WTC11 (cell line): ENCODE measurements at regions not wholly inside any gene's neighbourhood (a gene's known extent, or its start where the extent isn't known, plus 50 kb on each side); places are given as distances from the start of the nearest gene placed in this dataset.

ENCODE experiments used
- ATAC-seq: fragments of 200-7000 bp; cut with Tn5 transposase; 2 replicates; pipeline ENCODE4 v1.10.0; 2021; ENCODE audit warnings: mild to moderate bottlenecking, moderate library complexity
- CTCF ChIA-PET: fragments of 300-600 bp; sonication (Branson Sonifier 250); formaldehyde crosslinking; loops from one replicate; lab custom pipeline; 2021; ENCODE audit warnings: antibody characterized with exemption; lab: Charles Lee
- POLR2A ChIA-PET: fragments of 350-600 bp; sonication (Branson Sonifier 250); formaldehyde crosslinking; loops from one replicate; lab custom pipeline; 2021; ENCODE audit warnings: antibody characterized with exemption; lab: Charles Lee
- DNase-seq: peaks from one replicate; pipeline ENCODE4 v3.0.0; 2021; ENCODE audit warnings: low spot score
- H3K27ac Mint-ChIP-seq: 2 replicates; pipeline ENCODE4 v1.8.0; 2021; ENCODE audit warnings: mixed read lengths
- H3K27me3 Mint-ChIP-seq: 2 replicates; pipeline ENCODE4 v1.8.0; 2021; ENCODE audit warnings: low read depth, mild to moderate bottlenecking, moderate library complexity, mixed read lengths
- H3K36me3 Mint-ChIP-seq: 2 replicates; pipeline ENCODE4 v1.8.0; 2021; ENCODE audit warnings: mixed read lengths
- H3K4me1 Mint-ChIP-seq: 2 replicates; pipeline ENCODE4 v1.8.0; 2022; ENCODE audit warnings: mixed read lengths
- H3K4me3 Mint-ChIP-seq: 2 replicates; pipeline ENCODE4 v1.8.0; 2021; ENCODE audit warnings: mild to moderate bottlenecking, moderate library complexity, mixed read lengths
- H3K9me3 Mint-ChIP-seq: 2 replicates; pipeline ENCODE4 v1.8.0; 2021; ENCODE audit warnings: mixed read lengths
- EMX1 ChIP-seq: fragments of 250-450 bp; sonication (Bioruptor Pico); IDR thresholded peaks from 2 replicates; pipeline ENCODE4 v1.8.0; 2021; ENCODE audit warnings: mild to moderate bottlenecking
- FOXP1 ChIP-seq: sonication (generic); formaldehyde crosslinking; IDR thresholded peaks from 2 replicates; pipeline ENCODE4 v1.8.0; 2022; ENCODE audit warnings: missing genetic modification reagents, mild to moderate bottlenecking, moderate library complexity, borderline replicate concordance
- GTF2I ChIP-seq: fragments of 250-450 bp; sonication (Bioruptor Pico); conservative IDR thresholded peaks from 2 replicates; pipeline ENCODE4 v1.4.0; 2021; ENCODE audit warnings: mild to moderate bottlenecking
- NR2C2 ChIP-seq: sonication (generic); formaldehyde crosslinking; IDR thresholded peaks from 2 replicates; pipeline ENCODE4 v1.8.0; 2022; ENCODE audit warnings: mild to moderate bottlenecking, missing genetic modification reagents
- TEAD1 ChIP-seq: sonication (generic); formaldehyde crosslinking; IDR thresholded peaks from 2 replicates; pipeline ENCODE4 v1.8.0; 2022; ENCODE audit warnings: mild to moderate bottlenecking, missing genetic modification reagents
- TEAD4 ChIP-seq: sonication (generic); formaldehyde crosslinking; IDR thresholded peaks from 2 replicates; pipeline ENCODE4 v1.8.0; 2022; ENCODE audit warnings: mild to moderate bottlenecking, missing genetic modification reagents
- ZBTB21 ChIP-seq: sonication (generic); formaldehyde crosslinking; IDR thresholded peaks from 2 replicates; pipeline ENCODE4 v1.8.1; 2023; ENCODE audit warnings: mild to moderate bottlenecking, missing genetic modification reagents, borderline replicate concordance
- TF ChIP-seq, protein P1 (sequence below): sonication (generic); formaldehyde crosslinking; IDR thresholded peaks from 2 replicates; pipeline ENCODE4 v1.8.0; 2023; ENCODE audit warnings: missing genetic modification reagents
- TF ChIP-seq, protein P2 (sequence below): sonication (generic); formaldehyde crosslinking; IDR thresholded peaks from 2 replicates; pipeline ENCODE4 v1.8.1; 2022; ENCODE audit warnings: low read depth, mild to moderate bottlenecking, moderate library complexity, missing genetic modification reagents, borderline replicate concordance
- TF ChIP-seq, protein P3 (sequence below): fragments of 250-450 bp; sonication (Bioruptor Pico); IDR thresholded peaks from 2 replicates; pipeline ENCODE4 v1.9.0; 2021; ENCODE audit warnings: mild to moderate bottlenecking
- TF ChIP-seq, protein P4 (sequence below): fragments of 250-450 bp; sonication (Bioruptor Pico); IDR thresholded peaks from 2 replicates; pipeline ENCODE4 v1.9.0; 2021; ENCODE audit warnings: mild to moderate bottlenecking, borderline replicate concordance
- TF ChIP-seq, protein P5 (sequence below): sonication (generic); formaldehyde crosslinking; IDR thresholded peaks from 2 replicates; pipeline ENCODE4 v1.8.0; 2022; ENCODE audit warnings: mild to moderate bottlenecking, missing genetic modification reagents
- TF ChIP-seq, protein P6 (sequence below): sonication (generic); formaldehyde crosslinking; IDR thresholded peaks from 2 replicates; pipeline ENCODE4 v1.8.1; 2023; ENCODE audit warnings: mild to moderate bottlenecking, missing genetic modification reagents
- TF ChIP-seq, protein P7 (sequence below): sonication (generic); formaldehyde crosslinking; IDR thresholded peaks from 2 replicates; pipeline ENCODE4 v1.8.0; 2022; ENCODE audit warnings: mild to moderate bottlenecking, missing genetic modification reagents
- TF ChIP-seq, protein P8 (sequence below): sonication (generic); formaldehyde crosslinking; conservative IDR thresholded peaks from 2 replicates; pipeline ENCODE4 v1.8.1; 2022; ENCODE audit warnings: mild to moderate bottlenecking, missing genetic modification reagents

DNA sequence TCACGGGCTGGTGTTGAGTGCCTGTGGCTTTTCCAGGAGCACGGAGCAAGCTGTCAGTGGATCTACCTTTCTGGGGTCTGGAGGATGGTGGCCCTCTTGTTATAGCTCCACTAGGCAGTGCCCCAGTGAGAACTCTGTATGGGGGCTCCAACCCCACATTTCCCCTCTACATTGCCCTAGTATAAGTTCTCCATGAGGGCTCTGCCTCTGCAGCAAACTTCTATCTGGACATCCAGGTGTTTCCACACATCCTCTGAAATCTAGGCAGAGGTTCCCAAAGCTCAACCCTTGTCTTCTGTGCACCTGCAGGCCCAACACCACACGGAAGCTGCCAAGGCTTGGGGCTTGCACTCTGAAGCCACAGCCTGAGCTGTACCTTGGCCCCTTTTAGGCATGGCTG, 157.3 kb downstream of the MRPL39 start:
- POLR2A ChIA-PET, result no interaction called here
- no peaks in the 10 kb centered on the region for H3K27me3 Mint-ChIP-seq
- H3K27ac Mint-ChIP-seq, result no peak overlapping the region
- H3K4me3 Mint-ChIP-seq, result no peak overlapping the region
- peaks cover 25% of the 10 kb centered on the region for H3K9me3 Mint-ChIP-seq
- no peak for DNase-seq
- TF ChIP-seq, protein P1, sequence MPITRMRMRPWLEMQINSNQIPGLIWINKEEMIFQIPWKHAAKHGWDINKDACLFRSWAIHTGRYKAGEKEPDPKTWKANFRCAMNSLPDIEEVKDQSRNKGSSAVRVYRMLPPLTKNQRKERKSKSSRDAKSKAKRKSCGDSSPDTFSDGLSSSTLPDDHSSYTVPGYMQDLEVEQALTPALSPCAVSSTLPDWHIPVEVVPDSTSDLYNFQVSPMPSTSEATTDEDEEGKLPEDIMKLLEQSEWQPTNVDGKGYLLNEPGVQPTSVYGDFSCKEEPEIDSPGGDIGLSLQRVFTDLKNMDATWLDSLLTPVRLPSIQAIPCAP (CRISPR knock-in tag), result no peak
- TF ChIP-seq, protein P2, sequence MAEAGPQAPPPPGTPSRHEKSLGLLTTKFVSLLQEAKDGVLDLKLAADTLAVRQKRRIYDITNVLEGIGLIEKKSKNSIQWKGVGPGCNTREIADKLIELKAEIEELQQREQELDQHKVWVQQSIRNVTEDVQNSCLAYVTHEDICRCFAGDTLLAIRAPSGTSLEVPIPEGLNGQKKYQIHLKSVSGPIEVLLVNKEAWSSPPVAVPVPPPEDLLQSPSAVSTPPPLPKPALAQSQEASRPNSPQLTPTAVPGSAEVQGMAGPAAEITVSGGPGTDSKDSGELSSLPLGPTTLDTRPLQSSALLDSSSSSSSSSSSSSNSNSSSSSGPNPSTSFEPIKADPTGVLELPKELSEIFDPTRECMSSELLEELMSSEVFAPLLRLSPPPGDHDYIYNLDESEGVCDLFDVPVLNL, result no peak
- TF ChIP-seq, protein P3, sequence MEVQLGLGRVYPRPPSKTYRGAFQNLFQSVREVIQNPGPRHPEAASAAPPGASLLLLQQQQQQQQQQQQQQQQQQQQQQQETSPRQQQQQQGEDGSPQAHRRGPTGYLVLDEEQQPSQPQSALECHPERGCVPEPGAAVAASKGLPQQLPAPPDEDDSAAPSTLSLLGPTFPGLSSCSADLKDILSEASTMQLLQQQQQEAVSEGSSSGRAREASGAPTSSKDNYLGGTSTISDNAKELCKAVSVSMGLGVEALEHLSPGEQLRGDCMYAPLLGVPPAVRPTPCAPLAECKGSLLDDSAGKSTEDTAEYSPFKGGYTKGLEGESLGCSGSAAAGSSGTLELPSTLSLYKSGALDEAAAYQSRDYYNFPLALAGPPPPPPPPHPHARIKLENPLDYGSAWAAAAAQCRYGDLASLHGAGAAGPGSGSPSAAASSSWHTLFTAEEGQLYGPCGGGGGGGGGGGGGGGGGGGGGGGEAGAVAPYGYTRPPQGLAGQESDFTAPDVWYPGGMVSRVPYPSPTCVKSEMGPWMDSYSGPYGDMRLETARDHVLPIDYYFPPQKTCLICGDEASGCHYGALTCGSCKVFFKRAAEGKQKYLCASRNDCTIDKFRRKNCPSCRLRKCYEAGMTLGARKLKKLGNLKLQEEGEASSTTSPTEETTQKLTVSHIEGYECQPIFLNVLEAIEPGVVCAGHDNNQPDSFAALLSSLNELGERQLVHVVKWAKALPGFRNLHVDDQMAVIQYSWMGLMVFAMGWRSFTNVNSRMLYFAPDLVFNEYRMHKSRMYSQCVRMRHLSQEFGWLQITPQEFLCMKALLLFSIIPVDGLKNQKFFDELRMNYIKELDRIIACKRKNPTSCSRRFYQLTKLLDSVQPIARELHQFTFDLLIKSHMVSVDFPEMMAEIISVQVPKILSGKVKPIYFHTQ (CRISPR knock-in tag), result no peak
- TF ChIP-seq ZBTB21 (CRISPR knock-in tag) (no peak), TEAD1 (no peak), FOXP1 (CRISPR knock-in tag) (no peak), TEAD4 (CRISPR knock-in tag) (no peak), EMX1 (CRISPR knock-in tag) (no peak), NR2C2 (CRISPR knock-in tag) (no peak), GTF2I (CRISPR knock-in tag) (no peak)
- TF ChIP-seq, protein P4, sequence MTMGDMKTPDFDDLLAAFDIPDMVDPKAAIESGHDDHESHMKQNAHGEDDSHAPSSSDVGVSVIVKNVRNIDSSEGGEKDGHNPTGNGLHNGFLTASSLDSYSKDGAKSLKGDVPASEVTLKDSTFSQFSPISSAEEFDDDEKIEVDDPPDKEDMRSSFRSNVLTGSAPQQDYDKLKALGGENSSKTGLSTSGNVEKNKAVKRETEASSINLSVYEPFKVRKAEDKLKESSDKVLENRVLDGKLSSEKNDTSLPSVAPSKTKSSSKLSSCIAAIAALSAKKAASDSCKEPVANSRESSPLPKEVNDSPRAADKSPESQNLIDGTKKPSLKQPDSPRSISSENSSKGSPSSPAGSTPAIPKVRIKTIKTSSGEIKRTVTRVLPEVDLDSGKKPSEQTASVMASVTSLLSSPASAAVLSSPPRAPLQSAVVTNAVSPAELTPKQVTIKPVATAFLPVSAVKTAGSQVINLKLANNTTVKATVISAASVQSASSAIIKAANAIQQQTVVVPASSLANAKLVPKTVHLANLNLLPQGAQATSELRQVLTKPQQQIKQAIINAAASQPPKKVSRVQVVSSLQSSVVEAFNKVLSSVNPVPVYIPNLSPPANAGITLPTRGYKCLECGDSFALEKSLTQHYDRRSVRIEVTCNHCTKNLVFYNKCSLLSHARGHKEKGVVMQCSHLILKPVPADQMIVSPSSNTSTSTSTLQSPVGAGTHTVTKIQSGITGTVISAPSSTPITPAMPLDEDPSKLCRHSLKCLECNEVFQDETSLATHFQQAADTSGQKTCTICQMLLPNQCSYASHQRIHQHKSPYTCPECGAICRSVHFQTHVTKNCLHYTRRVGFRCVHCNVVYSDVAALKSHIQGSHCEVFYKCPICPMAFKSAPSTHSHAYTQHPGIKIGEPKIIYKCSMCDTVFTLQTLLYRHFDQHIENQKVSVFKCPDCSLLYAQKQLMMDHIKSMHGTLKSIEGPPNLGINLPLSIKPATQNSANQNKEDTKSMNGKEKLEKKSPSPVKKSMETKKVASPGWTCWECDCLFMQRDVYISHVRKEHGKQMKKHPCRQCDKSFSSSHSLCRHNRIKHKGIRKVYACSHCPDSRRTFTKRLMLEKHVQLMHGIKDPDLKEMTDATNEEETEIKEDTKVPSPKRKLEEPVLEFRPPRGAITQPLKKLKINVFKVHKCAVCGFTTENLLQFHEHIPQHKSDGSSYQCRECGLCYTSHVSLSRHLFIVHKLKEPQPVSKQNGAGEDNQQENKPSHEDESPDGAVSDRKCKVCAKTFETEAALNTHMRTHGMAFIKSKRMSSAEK (CRISPR knock-in tag), result no peak
- TF ChIP-seq, protein P5, sequence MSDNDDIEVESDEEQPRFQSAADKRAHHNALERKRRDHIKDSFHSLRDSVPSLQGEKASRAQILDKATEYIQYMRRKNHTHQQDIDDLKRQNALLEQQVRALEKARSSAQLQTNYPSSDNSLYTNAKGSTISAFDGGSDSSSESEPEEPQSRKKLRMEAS (CRISPR knock-in tag), result no peak
- TF ChIP-seq, protein P6, sequence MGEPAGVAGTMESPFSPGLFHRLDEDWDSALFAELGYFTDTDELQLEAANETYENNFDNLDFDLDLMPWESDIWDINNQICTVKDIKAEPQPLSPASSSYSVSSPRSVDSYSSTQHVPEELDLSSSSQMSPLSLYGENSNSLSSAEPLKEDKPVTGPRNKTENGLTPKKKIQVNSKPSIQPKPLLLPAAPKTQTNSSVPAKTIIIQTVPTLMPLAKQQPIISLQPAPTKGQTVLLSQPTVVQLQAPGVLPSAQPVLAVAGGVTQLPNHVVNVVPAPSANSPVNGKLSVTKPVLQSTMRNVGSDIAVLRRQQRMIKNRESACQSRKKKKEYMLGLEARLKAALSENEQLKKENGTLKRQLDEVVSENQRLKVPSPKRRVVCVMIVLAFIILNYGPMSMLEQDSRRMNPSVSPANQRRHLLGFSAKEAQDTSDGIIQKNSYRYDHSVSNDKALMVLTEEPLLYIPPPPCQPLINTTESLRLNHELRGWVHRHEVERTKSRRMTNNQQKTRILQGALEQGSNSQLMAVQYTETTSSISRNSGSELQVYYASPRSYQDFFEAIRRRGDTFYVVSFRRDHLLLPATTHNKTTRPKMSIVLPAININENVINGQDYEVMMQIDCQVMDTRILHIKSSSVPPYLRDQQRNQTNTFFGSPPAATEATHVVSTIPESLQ (CRISPR knock-in tag), result no peak
- TF ChIP-seq, protein P7, sequence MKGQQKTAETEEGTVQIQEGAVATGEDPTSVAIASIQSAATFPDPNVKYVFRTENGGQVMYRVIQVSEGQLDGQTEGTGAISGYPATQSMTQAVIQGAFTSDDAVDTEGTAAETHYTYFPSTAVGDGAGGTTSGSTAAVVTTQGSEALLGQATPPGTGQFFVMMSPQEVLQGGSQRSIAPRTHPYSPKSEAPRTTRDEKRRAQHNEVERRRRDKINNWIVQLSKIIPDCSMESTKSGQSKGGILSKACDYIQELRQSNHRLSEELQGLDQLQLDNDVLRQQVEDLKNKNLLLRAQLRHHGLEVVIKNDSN (CRISPR knock-in tag), result no peak
- TF ChIP-seq, protein P8, sequence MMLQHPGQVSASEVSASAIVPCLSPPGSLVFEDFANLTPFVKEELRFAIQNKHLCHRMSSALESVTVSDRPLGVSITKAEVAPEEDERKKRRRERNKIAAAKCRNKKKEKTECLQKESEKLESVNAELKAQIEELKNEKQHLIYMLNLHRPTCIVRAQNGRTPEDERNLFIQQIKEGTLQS (CRISPR knock-in tag), result no peak
- ATAC-seq, result no peak
- no peaks in the 10 kb centered on the region for H3K36me3 Mint-ChIP-seq
- CTCF ChIA-PET, result no interaction called here
- H3K4me1 Mint-ChIP-seq, result no peaks in the 10 kb centered on the region
